ENCODE measurements at regions not wholly inside any gene's neighbourhood (a gene's known extent, or its start where the extent isn't known, plus 50 kb on each side); places are given as distances from the start of the nearest gene placed in this dataset.
"Not testable (repeated sequence)": the region's sequence is repeated elsewhere in the genome, so short reads cannot be mapped to it uniquely, and the experiment has no call there.

GRCh38 chr22:25453557-25453956 lies 110.9 kb upstream of the GRK3 start:
- no peak for TF ChIP-seq CTCF (conservative IDR thresholded peaks at IDR 0.05; ENCODE audit: low read depth, low read length)
- no peak overlapping the region for H3K4me3 ChIP-seq (ENCODE audit: low read depth, low read length)
- no peak for DNase-seq (ENCODE audit: low read depth)

- H3K4me3 ChIP-seq (ENCODE audit: low read depth, low read length); DNase-seq (ENCODE audit: low read depth): not testable (repeated sequence)
Observed at GRCh38 chr22:25456300-25457043, 108.0 kb upstream of the GRK3 start.

DNA sequence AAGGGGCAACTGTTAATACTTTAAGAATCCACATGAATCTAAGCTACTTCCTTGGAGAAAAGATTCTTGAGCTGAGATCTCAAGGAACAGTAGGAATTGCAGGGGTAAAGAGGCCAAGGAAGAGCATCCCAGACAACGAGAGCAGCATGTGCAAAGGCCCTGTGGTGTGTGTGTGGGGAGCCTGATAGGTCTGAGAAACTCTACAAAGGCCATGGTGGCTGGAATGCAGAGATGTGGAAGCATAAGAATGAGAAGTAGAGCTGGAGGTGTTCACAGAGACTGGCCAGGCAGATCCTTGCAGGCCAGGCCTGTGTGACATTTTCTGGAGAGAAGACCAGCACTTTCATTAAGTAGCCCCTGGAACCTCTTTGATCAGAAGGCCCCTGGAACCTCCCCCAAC lies 105.8 kb upstream of the GRK3 start:
- not testable (repeated sequence) for DNase-seq (ENCODE audit: low read depth); H3K4me3 ChIP-seq (ENCODE audit: low read depth, low read length)

- not testable (repeated sequence) for DNase-seq (ENCODE audit: low read depth); H3K4me3 ChIP-seq (ENCODE audit: low read depth, low read length)
Observed at GRCh38 chr22:25460682-25461081, 103.8 kb upstream of the GRK3 start.

GRCh38 chr22:25461301-25461700 lies 103.2 kb upstream of the GRK3 start:
- no peak overlapping the region for H3K4me3 ChIP-seq (ENCODE audit: low read depth, low read length)
- TF ChIP-seq CTCF (conservative IDR thresholded peaks at IDR 0.05; ENCODE audit: low read depth, low read length) = no peak
- no peak for DNase-seq (ENCODE audit: low read depth)

DNA sequence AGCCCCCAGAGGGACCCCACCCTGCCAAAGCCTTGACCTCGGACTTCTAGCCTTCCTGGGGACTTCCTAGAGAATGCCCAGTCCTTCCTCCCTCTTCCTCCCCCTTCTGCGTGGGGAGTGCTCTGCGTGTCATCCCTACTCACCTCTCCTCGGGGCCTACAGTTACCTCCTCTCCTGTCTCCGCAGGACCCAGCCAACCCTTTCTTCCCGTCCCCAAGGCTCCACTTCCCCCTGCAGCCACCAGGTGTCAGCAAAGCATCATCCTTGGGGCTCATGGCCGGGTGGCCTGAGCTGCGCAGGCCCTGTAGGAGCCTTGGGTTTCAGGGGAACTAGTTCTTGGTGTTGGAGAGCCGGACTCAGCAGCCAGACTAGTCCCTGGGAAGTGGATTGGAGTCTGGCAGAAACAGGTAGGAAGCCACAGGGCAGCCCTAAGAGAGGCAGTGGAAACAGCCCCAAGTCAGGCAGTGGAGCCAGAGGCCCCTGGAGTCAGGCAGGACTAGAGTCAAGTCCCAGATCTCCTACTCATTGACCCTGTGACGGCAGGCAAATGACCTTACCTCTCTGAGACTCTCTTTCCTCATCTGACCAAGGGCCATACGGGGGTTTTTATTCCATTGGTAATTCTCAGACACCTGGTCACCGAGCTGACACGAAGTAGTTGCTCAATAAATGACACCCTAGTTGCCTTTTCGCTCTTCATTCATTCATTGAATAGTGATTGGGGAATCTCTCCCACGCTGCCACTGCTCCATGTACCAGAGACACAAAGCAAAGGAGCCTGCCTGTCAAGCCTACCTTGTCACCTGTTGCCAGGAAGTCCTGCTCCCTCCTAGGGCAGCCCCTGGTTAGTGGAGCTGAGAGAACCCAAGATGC lies 101.8 kb upstream of the GRK3 start:
- DNase-seq (ENCODE audit: low read depth) = peak; percentile 84
- not testable (repeated sequence) for H3K4me3 ChIP-seq (ENCODE audit: low read depth, low read length)
- TF ChIP-seq CTCF (conservative IDR thresholded peaks at IDR 0.05; ENCODE audit: low read depth, low read length) = peak; percentile 99

DNA sequence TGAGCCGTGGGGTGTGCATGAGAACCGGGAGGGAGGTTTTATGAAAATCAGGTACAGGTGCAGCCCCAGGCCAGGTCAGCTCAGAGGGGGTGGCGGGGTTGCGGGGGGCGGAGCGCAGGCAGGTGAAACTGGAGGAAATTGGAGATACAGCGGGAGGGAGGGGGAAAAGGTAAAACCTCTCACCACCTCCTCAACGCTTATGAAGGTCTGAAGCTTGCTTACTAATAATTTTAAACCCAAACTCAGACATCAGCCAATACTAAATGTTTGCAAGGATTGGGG lies 101.2 kb upstream of the GRK3 start:
- not testable (repeated sequence) for DNase-seq (ENCODE audit: low read depth); H3K4me3 ChIP-seq (ENCODE audit: low read depth, low read length)

- H3K4me3 ChIP-seq (ENCODE audit: low read depth, low read length); DNase-seq (ENCODE audit: low read depth): not testable (repeated sequence)
Observed at GRCh38 chr22:25464326-25464725, 100.1 kb upstream of the GRK3 start.

DNA sequence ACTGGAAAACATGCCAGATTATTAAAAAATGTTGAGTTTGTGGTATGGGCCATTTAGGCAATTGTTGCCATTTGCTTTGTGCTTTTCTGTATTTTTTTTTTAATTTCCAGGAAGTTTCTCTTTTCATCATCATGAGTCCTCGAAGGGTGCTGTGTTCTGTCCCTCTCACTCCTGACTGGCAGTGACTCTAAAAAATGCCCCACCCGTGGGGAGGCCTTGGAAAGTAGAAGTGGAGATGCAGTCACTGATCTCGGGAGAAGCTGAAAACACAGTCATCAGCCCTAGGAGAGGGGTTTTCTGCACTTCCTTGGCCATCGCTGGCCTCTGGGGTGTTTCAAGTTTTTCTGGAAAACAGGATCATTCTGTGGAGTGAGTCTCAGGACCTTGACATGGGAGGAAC lies 98.5 kb upstream of the GRK3 start:
- no peak for DNase-seq (ENCODE audit: low read depth)
- no peak for TF ChIP-seq CTCF (conservative IDR thresholded peaks at IDR 0.05; ENCODE audit: low read depth, low read length)
- H3K4me3 ChIP-seq (ENCODE audit: low read depth, low read length) = no peak overlapping the region
